ENCODE measurements at regions not wholly inside any gene's neighbourhood (a gene's known extent, or its start where the extent isn't known, plus 50 kb on each side); places are given as distances from the start of the nearest gene placed in this dataset.

DNA sequence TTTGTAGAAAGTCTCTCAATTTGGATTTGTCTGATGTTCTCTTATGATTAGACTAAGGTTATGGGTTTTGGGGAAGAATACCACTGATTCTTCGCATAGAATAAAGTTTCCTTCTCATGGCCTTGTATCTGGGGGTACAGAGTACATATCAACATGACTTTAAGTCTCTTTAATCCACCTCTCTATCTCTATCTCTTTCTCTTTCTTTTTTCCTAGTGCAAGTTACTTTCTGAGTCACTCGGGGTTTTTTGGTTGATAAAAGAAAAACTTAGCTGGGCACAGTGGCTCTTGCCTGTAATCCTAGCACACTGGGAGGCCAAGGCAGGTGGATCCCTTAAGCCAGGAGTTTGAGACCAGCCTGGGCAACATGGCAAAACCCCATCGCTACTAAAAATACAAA lies 100.1 kb upstream of the MAP4K3 start:
- no peak for DNase-seq (ENCODE audit: low spot score)

DNA sequence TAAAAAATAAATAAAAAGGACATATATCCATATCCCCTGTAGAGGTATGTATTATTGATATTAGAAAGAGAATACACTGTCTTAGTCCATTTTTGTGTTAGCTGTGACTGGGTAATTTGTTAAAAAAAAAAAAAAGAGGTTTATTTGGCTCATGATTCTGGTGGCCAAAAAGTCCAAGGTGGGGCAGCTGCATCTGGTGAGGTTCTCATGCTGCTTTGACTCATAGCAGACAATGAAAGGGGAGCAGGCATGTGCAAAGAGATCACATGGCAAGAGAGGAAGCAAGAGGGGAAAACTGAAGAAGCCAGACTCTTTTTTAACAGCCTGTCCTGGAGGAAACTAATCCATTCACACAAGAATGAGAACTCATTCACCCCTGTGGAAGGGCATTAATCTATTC lies 101.6 kb upstream of the MAP4K3 start:
- no peak for DNase-seq (ENCODE audit: low spot score)

DNA sequence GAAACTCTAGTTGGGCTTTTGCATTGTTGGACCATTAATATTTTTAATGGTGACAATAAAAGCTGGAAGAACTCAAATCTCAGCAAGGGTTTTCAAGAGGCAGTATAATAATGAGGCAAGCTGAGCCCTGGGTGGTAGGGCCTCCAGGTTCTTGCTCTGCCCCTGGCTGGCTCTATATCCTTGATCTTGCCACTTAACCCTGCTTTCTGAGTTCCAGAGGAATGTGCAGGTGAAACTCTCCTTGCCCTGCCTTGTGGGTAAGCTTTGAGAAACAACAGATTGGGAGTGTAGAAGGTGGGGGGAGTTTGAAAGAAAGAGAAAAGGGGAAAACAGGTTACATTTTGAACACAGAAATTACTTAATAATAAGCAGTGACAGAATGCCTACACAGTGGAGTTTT lies 103.3 kb upstream of the MAP4K3 start:
- no peak for DNase-seq (ENCODE audit: low spot score)

DNA sequence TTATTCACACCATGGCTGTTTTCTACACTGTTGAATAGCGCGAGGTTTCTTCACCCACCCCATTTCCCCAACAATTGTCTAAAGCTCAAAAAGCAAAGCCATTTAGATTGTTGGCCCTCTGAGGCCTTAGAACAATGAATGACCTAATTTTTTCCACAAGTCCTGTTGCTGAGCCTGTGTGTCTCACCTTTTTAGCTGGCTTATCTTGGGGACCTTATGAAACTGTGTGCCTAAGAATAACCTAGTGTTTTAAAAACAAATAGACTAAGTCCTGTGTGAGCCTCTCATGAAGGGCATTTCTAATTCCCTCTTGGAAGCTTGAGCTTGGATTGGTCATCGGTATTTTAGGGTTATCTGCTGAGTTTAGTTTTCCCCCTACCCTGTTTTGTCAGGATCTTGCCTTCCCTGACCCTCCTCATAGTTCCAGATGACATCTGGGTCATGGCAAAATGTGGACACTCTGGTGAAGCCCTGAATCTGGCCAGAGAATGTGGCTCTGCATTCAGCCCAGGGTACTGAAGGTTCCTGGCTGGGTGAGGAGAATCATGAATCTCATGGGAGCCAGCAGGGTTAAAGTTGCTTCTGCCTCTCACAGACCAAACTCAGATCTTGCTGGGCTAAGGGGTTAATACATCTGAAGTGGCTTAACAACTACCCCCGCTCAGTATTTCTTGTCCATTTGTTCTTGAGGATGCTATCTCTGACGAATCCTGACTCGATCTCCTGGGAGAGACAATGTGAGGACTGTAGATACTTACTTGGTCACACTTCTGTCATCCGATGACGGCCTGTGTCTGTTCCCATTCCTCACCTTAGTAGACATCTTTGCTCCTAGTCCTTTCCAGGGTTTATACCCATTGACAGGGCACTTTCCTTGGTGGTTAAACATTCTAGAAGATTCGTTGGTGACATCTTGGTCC lies 104.2 kb upstream of the MAP4K3 start:
- DNase-seq (ENCODE audit: low spot score), result no peak

DNA sequence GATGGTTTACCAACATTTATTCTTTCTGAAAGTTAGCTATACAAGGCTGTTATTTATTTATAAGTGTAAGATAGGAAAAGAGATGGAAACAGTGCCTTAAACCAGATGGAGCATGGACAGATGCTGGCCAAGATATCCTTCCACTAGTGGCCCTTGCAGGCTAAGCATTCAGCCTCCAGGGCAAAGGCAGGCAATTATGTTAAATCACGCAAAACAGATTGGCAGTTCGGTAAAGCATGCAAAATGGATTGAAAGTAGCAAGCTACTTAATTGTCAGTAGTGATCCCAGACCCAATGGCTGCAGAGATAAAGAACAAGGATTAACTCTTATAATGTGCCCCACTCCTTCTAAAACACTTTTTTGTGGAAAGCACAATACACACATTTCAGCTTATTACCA lies 105.4 kb upstream of the MAP4K3 start:
- DNase-seq (ENCODE audit: low spot score), result no peak

DNA sequence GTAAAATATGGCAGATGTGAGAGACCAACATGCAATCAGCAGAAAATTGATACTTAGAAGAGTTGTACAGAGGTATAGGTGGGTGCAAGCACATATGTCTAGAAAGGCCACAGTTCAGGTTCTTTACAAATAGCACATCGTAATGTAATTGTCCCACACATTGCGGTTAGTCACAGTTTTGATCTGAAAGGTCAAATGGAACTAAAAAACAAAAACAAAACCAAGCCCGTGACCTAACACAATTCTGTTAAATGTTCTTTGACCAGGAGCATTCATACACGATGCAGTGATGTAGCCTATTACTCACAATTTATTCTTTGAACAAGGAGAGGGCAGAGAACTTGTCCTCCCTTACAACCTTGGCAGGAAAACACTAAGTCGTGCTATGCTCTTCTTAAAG lies 108.9 kb upstream of the MAP4K3 start:
- DNase-seq (ENCODE audit: low spot score), result no peak

DNA sequence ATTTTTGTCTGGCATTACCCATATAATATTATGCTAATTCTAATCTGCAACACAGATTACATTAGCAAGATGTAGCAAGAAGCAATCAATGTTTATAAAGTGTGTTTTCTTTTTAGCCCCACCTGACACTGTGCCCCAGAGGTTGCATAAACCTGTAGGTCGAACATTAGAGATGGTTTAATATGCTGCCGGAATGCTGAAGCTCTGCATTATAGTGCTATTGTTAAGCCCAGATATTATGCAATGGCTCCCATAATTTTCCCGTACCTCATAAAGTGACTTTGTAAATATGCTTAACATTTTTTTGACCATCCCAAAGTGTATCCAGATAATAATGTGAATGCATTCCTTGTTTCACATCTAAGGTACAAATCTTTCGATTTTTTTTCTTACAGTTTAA lies 109.3 kb upstream of the MAP4K3 start:
- DNase-seq (ENCODE audit: low spot score), result no peak

DNA sequence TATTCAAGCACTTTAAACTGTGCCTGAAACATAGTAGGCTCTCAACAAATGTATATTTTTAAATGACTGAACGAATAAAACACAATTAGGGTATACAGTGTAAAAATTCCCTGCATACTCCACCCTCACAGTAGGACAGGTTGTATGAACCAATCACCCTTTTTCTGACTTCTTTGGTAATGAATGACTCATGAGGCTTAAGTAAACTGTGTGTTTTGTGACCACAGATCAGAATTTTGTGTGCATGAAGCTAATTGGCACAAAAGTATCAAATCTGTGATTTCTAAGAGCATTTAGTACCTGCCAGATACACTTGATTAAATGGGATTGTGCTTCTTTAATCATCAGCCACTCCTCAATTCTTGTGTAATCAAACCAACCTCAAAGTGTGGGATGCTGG lies 109.9 kb upstream of the MAP4K3 start:
- DNase-seq (ENCODE audit: low spot score), result no peak

DNA sequence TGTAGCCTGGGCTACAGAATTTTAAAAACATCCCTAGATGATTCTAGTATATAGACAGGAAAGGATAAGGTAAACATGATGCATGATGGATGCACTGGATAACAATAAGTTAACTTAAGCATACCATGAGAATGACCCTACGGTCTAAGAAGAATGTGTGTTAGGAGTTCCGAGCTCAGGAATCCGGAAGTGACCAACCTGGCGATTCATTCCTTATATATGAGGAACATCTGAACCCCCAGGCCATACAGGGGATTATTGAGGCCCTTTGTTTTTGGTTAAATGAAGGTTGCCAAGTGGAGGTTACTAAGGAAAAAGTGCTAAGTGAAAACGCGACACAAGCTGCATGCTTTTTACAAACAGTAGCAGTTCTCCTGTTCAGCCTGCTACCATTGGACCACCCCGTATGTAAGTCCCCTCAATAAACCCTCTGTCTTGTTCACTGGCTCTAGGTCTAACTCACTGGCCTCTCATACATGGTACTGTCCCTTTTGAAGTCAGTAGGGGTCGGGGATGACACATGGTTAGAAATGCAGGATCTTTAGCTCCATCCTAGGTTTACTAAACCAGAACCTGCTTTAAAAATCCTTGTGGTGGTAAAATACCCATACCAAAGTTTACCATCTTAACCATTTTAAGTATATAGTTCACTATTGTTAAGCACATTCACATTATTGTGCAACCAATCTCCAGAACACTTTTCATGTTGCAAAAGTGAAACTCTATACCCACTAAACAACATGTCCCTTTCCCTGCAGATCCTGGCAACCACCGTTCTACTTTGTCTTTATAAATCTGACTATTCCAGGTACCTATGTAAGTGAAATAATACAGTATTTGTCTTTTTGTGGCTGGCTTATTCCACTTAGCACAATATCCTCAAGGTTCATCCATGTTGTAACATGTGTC lies 111.0 kb upstream of the MAP4K3 start:
- DNase-seq (ENCODE audit: low spot score), result no peak

DNA sequence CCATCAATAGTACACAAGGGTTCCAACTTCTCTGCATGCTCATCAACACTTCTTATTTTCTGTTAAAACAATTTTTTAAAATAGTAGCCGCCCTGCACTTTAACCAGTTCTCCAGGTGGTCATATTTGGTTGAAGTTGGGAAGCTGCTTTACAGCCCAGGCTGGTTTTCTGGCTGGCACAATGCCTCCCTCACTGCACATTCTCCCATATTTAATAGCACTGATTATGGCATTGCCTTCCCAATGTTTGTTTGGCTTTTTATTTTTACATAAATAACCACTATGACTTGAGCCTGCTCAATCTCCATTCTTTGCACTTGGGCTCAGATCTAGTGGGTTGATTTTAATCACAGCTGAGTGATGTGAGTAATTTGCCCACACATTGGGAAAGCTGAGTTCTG lies 111.9 kb upstream of the MAP4K3 start:
- no peak for DNase-seq (ENCODE audit: low spot score)

DNA sequence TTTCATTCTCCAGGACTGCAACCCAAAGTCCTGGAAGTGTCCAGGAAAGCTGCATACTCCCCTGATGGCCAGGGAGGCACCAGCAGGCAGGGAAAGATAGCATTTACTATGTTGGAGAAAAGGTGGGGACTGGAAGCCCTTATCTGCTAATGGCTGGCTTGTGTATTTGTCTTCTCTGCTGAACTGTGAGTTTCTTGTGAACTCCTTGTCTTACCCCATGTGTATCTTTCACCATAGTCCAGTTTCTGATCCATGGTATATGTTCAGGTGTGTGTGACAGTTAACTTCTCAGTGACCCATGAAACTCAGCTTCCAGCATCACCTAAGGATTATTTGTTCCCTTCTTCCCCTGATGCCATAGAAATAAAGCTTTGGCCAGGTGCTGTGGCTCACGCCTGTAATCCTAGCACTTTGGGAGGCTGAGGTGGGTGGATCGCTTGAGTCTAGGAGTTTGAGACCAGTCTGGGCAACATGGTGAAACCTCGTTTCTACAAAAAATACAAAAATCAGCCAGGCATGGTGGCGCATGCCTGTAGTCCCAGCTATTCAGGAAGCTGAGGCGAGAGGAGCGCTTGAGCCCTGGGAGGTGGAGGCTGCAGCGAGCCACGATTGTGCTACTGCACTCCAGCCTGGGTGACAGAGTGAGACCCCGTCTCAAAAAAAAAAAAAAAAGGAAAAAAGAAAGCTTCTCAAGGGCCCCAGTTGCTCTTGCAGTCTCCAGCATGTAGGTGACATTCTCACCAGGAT lies 112.8 kb upstream of the MAP4K3 start:
- no peak for DNase-seq (ENCODE audit: low spot score)

DNA sequence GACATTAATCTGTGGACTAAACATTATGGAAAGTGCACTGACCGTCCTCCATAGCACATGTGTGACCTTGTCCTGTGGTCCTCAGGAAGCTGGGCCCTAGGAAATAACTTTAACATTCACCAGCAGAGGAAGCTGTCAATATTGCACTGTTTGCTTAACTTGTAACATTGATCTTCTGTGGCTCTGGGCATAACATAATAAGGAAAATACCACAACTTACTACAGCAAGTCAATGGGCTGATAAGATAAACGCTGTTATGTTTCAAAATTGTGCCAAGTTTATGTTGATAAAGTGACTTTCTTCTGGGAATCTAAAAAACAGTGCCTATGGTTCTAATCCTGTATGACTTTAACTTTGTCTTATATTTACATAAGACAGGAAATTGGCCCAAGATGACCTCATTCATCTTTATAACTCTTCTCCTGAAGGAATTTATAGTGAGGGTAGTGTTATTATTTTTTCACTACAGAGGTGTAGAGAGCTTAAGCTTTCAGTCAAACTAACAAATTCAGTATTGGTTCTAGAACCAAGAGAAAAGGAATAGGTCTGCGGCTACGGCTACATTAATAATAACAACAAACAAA lies 113.7 kb upstream of the MAP4K3 start:
- DNase-seq (ENCODE audit: low spot score), result no peak

DNA sequence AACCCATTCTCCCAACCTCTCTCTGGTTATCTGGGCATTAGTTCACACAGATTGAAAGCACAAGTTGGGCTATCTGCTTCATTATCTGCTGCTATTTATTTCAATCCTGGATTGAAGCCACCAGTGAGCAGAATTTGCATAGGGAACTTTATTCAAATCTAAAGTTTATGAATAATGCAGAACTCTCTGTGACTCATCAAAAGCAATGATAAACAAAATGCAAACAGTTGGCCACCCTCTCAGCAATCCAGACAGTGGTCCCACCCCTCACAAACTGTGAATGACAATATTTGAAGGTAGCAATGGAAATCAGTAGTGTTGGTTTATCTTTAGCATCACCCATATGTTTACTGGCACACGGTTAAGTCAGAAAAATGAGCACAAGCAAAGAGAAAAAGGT lies 106.8 kb upstream of the TMEM178A start:
- DNase-seq (ENCODE audit: low spot score), result no peak

DNA sequence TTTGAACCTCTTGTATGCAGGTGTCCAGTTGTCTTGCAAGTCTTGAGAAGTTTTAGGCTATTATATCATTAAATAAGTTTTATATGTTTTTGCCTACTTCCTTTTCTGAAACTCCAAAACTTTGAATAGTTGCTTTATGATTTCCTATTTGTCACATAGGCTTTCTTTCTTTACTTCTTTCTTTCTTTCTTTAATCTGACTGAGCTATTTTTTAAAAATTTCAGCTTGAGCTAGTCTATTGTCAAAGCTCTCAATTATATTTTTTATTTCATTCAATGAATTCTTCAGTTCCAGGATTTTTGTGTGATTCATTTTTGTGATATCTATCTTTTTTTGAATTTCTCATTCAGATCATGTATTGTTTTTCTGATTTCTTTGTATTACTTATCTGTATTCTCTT lies 102.1 kb upstream of the TMEM178A start:
- no peak for DNase-seq (ENCODE audit: low spot score)

DNA sequence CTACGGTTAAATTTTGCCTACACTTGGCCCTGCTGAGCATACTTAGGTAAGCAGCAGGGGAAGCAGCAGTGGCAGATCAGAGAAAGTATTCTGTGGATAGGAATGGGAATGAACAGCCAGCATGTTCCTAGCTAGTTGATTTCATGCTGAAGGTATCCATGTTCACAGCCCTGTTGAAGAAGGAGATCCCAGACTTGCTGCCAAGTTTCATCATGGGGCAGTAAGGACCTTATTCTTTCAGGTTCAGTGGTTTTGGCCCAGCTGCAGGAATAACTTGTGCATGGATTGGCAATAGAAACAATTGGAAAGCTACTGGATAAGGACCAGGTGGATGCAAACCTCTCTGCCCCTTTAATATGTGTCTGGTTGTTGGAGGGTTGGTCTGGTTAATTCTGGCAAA lies 98.2 kb upstream of the TMEM178A start:
- peak; percentile 12 for DNase-seq (ENCODE audit: low spot score)

DNA sequence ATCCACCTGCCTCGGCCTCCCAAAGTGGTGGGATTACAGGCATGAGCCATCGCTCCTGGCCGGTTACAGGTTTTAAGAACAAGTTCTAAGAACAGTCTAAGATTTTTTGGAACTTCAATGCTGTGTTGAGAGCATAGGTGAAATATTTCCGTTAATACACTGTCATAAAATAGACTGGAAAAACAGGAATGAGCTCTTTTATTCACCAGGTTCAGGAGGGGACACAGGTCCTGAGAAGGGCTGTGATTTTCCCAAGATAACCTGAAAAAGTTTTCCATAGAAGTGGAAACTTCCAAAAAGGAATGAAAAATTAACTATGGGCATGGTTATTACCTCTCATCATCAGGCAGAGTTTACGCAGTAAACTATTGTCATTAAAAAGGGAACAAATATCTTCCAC lies 97.6 kb upstream of the TMEM178A start:
- DNase-seq (ENCODE audit: low spot score), result no peak

DNA sequence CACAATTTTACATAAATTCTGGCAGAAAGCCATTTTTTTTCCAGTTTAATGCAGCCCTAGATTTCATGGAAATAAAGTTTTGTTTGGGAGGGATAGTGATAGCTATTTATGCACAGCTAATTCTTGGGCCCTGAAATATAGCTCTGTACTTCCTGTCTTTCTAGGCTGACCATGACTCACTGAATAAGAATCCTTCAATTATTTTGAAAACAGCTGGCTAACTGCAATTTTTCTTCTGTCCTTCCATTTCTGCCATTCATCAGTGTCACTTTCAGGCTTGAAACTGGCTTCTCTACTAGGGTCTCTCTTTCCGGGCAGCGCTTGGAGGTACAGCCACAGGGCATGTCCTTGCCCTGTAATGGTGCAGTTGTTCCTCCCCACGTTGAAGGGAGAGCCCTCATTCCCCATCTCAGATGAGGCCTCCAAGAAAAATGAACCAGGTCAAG lies 97.1 kb upstream of the TMEM178A start:
- peak; percentile 82 for DNase-seq (ENCODE audit: low spot score)

DNA sequence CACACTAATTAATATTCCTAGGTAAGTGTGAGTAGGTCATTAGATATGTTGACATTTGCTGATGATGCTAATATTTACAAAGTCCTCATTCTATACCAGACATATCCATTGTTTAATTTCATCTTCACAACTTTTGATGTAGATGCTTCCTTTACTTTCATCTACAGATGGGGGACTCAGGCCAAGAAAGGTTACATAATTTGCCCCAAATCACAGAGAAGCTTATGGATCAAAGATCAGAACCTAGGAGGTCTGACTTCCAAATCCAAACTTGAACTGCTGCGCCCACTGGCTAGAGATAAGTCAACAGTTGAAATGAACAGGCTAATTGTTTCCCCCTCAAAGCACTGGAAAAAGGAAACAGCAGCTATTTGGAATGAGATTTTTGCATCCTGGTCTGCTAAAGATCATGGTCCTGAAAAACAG lies 95.6 kb upstream of the TMEM178A start:
- no peak for DNase-seq (ENCODE audit: low spot score)

DNA sequence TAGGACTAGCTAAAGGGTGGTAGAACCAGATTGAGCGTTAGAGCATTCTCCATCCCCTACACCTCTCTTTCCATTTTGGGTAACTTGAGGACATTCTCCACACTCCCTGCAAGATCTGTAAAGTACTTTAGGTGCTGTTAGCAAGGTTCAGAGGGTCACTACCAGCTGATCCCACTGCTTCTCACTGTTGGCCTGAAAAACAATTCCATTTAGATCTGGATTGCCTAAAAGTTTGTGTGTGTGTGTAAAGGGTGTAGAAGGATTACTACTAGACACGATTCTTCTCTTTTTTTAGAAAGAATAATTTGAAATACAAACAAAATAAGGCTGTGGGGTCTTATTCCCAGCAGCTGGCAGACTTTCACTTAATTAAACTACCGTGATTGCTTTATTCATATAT lies 95.1 kb upstream of the TMEM178A start:
- DNase-seq (ENCODE audit: low spot score), result no peak

DNA sequence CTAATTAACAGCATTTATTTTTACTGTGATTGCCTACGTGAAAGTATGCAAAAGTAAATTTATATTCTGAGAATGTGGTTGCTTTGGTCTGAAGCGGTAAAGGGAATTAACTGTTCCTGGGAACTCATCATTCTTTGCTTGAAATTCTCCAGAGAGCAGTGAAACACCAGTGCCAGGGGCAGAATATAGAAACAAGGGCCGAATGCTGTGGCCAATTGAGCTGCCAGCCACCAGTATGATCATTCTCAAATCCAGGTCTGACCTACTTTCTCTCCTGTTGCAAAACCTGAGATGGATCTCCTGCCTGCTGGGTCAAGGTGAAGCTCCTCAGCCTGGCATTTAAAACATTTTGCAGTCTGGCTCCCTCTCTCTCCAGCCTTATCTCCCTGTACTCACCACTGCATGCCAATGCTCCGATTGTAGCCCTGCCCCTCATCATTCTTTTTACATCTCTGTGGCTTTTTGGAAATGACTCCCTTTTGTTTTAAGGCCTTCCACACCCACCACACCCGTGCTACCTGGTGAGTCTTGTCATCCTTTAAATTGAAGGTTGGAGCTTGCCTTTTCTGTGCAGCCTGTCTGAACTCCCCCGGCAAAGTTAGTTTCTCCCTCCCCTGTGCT lies 94.5 kb upstream of the TMEM178A start:
- peak; percentile 18 for DNase-seq (ENCODE audit: low spot score)

DNA sequence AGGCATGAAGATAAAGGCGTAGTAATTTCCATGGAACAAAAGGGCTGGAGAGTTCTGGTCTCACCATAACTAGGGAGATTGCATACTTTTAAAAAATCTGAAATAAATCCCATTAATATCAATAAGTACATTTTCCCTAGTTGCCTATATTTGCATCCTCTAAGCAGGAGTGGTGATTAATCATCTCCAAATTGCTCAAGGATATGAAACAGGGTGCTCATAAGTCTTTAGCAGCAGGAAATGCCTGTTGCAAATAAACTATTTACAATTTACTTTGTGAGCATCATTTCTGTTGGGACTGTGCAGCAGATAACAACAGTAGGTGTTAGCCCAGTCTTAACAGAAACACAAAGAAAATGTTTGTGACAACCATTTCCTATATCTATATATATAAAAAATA lies 92.4 kb upstream of the TMEM178A start:
- no peak for DNase-seq (ENCODE audit: low spot score)

DNA sequence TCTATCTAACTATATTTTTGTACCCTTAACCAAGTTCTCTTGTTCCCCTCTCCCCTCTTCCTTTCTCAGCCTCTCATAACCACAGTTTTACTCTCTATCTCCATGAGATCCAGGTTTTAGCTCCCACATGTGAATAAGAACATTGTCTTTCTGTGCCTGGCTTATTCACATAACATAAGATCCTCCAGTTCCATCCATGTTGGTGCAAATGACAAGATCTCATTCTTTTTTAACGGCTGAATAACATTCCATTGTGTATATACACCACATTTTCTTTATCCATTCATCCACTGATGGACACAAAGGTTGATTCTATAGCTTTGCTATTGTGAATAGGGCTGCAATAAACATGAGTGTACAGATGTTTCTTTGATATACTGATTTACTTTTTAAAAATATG lies 83.9 kb upstream of the TMEM178A start:
- DNase-seq (ENCODE audit: low spot score), result no peak
